Kidney epithelial cell (primary cell): ENCODE measurements at regions not wholly inside any gene's neighbourhood (a gene's known extent, or its start where the extent isn't known, plus 50 kb on each side); places are given as distances from the start of the nearest gene placed in this dataset.

ENCODE experiments used
- DNase-seq: peaks from one replicate; pipeline ENCODE4 v3.0.0-alpha.2; 2010; ENCODE audit warnings: low read depth
- H3K27me3 ChIP-seq: 2 replicates; pipeline ENCODE4 v1.6.0; 2011; ENCODE audit warnings: low read length; ENCODE audit not compliant: control insufficient read depth, insufficient read depth
- H3K36me3 ChIP-seq: 2 replicates; pipeline ENCODE4 v1.5.1; 2011; ENCODE audit warnings: low read length; ENCODE audit not compliant: control insufficient read depth, insufficient read depth
- H3K4me3 ChIP-seq: 2 replicates; pipeline ENCODE4 v1.5.1; 2011; ENCODE audit warnings: low read depth, mild to moderate bottlenecking, control low read depth, low read length
- TF ChIP-seq, protein P1 (sequence below): IDR thresholded peaks from 2 replicates; pipeline ENCODE4 v1.5.1; 2011; ENCODE audit warnings: mild to moderate bottlenecking, moderate library complexity, low read length, control low read depth, inconsistent platforms; ENCODE audit not compliant: insufficient read depth, poor library complexity, severe bottlenecking

DNA sequence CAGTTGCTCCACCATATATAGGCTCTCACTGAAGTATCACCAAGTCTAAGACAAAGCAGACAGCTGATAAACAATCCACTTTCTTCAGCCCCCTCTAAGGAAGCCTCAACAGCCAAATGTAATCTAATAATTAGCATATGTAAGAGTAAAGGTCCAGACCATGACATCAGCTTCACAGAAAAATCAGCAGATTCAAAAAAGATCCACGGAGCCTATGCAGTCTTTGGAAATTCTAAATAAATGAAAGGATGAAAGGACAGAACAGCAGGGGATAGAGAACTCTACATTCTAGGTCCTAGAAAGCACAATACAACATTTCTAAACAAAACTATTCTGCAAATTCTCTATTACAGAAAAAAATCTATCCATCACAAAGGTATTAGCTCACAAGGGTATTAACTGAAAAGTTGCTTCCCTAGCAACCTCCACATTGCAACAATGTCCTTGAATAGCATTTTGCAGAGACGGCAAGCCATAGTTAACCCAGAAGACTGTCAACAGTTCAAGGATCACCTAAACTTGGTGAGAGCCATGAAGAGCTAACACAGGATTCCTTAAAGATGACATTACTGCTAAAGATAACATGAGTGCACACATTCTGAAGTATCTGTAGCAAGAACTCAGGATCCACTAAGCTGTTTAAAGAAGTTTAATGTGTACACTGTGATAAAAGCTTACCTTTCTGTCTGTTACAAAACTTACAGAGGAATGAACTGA, 74.3 kb downstream of the SIPA1L2 start:
- Histone ChIP-seq H3K27me3 (no peaks in the 10 kb centered on the region), H3K36me3 (no peaks in the 10 kb centered on the region), H3K4me3 (no peak overlapping the region)
- TF ChIP-seq, protein P1, sequence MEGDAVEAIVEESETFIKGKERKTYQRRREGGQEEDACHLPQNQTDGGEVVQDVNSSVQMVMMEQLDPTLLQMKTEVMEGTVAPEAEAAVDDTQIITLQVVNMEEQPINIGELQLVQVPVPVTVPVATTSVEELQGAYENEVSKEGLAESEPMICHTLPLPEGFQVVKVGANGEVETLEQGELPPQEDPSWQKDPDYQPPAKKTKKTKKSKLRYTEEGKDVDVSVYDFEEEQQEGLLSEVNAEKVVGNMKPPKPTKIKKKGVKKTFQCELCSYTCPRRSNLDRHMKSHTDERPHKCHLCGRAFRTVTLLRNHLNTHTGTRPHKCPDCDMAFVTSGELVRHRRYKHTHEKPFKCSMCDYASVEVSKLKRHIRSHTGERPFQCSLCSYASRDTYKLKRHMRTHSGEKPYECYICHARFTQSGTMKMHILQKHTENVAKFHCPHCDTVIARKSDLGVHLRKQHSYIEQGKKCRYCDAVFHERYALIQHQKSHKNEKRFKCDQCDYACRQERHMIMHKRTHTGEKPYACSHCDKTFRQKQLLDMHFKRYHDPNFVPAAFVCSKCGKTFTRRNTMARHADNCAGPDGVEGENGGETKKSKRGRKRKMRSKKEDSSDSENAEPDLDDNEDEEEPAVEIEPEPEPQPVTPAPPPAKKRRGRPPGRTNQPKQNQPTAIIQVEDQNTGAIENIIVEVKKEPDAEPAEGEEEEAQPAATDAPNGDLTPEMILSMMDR, result no peak
- DNase-seq, result no peak

- Histone ChIP-seq H3K4me3 (no peak overlapping the region), H3K27me3 (no peaks in the 10 kb centered on the region), H3K36me3 (no peaks in the 10 kb centered on the region)
- TF ChIP-seq, protein P1, result no peak
- DNase-seq, result no peak
These were observed 75.5 kb downstream of the SIPA1L2 start for GRCh38 chr1:232554409-232554808.

- H3K4me3 ChIP-seq, result no peak overlapping the region
- no peak for DNase-seq
- H3K36me3 ChIP-seq, result no peaks in the 10 kb centered on the region
- H3K27me3 ChIP-seq, result no peaks in the 10 kb centered on the region
- TF ChIP-seq, protein P1, result no peak
These were observed 76.1 kb downstream of the SIPA1L2 start for GRCh38 chr1:232553809-232554208.

DNA sequence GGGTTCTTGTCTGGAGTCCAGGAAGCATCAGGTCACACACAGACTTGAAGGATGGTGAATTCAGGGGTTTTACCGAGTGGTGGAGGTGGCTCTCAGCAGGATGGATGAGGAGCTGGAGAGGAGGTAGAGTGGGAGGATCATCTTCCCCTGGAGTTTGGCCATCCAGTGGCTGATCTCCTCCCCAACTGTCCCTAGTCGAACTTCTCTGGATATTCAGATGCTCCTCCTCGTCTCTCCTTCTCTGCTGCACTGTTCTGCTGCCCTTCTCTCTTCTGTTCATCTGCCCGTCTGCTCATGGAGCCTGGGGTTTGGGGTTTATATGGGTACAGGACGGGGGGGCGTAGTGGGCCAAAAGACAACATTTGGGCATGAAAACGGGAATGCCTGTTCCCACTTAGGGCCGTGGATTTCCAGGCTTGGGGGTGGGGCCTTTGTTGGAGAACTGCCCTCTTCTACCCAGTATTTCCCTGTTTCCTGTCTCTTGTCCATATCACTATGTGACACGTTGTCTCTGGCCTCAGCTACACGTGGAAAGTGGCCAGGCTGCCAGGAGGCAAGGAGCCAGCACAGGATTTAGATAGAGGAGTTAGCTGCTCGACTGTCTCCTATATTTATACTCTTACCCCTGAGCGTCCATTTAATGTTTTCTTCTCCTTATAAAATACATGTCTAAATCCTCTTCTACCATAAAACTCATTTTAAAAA, 76.7 kb downstream of the SIPA1L2 start:
- DNase-seq, result no peak
- Histone ChIP-seq H3K27me3 (no peaks in the 10 kb centered on the region), H3K36me3 (no peaks in the 10 kb centered on the region), H3K4me3 (no peak overlapping the region)
- TF ChIP-seq, protein P1, result no peak

GRCh38 chr1:232551386-232551785, 78.5 kb downstream of the SIPA1L2 start:
- H3K36me3 ChIP-seq, result no peaks in the 10 kb centered on the region
- no peaks in the 10 kb centered on the region for H3K27me3 ChIP-seq
- no peak overlapping the region for H3K4me3 ChIP-seq
- DNase-seq, result no peak
- TF ChIP-seq, protein P1, result no peak
